Left colon (tissue), 2 donors: ENCODE measurements at regions not wholly inside any gene's neighbourhood (a gene's known extent, or its start where the extent isn't known, plus 50 kb on each side); places are given as distances from the start of the nearest gene placed in this dataset.
"Not testable (repeated sequence)": the region's sequence is repeated elsewhere in the genome, so short reads cannot be mapped to it uniquely, and the experiment has no call there.

Experiments used
- ATAC-seq: fragments of 200-7000 bp; cut with Tn5 transposase; one replicate; pipeline ENCODE4 v1.9.1; 2020; ENCODE audit warnings: mild to moderate bottlenecking, moderate library complexity
- DNase-seq, 2 donors: peaks; one replicate each; pipeline ENCODE4 v3.0.0-alpha.2; 2020
- intact Hi-C, 2 donors: fragments of 100-400 bp; cut with DNase I in 1 of 2; cut with micrococcal nuclease in 1 of 2; formaldehyde crosslinking; loops; one replicate each; pipeline versions ENCODE4 v1.11.2 to v1.14.0; 2022; cut with DNase I, micrococcal nuclease
- donor health status: DM: no; HTN: no; CAD: no.
- donor health status: DM: yes; HTN: yes; CAD: no.

DNA sequence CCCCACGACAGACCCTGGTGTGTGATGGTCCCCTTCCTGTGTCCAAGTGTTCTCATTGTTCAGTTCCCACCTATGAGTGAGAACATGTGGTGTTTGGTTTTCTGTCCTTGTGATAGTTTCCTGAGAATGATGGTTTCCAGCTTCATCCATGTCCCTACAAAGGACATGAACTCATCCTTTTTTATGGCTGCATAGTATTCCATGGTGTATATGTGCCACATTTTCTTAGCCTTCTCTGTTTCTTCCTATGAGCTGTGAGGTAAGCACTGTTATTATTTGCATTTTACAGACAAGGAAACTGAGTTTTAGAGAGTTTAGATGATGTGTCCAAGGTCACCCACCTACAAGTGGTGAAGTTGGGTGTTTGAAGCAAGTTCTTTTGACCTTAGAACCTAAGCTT is 51.1 kb upstream of the BNC1 start:
- intact Hi-C loops, DNase-seq, ATAC-seq: not testable (repeated sequence)

DNA sequence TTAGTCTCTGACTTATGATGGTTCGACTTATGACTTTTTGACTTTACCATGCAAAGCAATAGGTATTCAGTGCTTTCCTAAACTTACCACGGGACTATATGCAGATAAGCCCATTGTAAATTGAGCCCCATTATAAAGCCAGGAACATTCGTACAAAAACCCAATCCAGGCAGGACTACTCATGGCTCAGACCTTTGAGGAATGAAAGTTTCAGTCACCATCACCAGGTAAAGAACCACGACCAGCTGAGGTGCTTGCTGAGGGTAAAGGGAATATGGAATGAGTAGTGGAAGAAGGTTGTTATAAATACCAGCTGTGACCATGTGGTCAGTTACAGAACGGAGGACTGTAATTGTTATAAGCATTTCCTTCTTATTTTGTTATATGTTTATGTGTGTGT is 54.9 kb upstream of the BNC1 start:
- intact Hi-C loops: no loop called here
- ATAC-seq: no peak

DNA sequence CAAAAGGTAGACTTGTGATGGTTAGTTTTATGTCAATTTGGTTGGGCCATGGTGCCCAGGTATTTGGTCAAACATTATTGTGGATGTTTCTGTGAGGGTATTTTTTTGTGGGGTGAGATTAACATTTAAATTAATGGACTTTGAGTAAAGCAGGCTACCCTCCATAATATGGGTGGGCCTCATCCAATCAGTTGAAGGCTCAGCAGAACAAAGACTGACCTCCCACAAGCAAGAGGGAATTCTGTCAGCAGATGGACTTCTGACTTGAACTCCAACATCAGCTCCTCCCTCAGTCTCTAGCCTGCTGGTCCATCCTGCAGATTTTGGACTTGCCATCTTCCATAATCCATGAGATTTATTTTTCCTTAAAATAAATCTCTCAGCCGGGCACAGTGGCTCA is 55.6 kb upstream of the BNC1 start:
- intact Hi-C loops: no loop called here
- DNase-seq (no peak), ATAC-seq (no peak)

More for the DNA sequence above, 54.9 kb upstream of the BNC1 start:
- DNase-seq: no peak

DNA sequence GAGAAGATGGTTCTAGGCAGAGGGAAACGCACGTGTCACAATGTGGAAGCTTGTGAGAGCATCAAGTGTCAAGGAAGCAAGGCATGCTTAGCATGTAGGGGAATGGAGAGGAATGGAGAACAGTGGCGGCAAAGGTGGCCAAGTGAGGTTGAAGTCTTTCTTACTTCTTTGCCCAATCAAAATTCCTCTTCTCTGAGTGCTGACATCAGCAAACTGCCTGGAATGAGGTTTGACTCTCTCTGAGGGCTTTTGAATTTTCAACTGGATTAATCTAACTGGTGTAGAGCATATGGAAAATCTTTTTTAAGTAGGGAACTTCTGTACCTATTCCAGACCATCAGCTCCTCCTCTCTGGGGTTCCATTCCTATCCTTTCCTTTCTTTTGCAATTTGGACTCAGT is 61.9 kb upstream of the BNC1 start:
- intact Hi-C loops: no loop called here
- DNase-seq (no peak), ATAC-seq (no peak)

DNA sequence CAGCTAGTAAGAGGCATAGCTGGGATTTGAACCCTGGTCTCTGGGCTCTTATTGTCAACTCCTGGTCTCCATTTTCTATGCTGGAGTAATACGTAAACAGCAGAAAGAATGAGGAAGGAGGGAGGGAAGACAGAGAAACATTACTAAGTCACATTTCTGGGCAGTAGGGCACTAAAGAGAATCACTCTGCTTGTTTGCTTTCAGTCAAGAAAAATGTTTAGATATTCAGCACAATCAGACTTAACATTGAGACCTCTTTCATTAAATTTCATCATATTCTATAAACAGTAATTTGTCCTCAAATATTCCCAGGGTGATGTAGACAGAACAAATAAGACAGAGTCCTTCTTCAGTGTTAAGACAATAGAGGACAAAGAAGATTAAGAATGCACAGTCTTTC is 67.7 kb upstream of the BNC1 start:
- DNase-seq: no peak
- intact Hi-C loops: no loop called here
- ATAC-seq: no peak

DNA sequence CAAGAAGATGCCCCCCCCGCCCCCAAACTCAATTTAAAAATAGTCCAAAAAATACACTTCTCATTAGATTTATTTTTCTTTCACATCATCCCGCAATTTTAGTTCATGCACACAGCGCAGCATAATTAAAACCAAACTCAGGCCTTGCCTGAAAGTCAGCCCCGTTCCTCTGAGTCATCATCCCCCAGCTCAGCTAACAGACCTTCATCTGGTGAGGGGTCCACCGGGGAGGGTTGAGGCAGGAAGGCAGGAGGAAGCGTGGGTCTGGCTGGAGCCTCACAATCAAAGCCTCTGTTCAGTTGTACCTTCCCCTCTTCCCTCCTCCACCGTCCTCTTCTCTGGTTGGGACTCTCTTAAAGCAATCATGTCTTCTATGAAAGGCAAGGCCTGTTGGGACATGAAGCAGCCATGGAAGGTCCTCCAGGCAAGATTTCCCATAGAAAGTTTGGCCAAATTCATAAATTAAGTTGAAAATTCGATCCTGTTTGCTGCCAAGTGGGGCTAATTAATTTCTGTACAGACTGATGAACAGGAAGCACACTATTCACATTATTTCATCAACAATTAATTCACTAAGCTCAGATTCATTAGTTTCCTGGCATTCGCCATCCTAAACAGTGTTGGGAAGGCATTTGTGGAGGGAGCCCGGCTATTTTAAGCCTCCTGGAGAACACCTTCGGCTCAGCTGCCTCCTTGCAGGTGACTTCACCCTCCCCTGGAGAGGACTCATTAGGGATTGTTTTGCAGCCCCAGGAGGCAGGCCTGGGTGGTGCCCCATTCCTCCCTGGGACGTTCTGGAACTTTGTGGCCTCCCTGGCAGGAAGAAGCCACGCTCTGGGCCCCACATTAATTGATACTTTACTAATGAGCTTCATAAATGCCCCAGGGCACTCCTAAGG is 72.3 kb upstream of the BNC1 start:
- intact Hi-C loops: no loop called here
- no peak for DNase-seq
- ATAC-seq: no peak

DNA sequence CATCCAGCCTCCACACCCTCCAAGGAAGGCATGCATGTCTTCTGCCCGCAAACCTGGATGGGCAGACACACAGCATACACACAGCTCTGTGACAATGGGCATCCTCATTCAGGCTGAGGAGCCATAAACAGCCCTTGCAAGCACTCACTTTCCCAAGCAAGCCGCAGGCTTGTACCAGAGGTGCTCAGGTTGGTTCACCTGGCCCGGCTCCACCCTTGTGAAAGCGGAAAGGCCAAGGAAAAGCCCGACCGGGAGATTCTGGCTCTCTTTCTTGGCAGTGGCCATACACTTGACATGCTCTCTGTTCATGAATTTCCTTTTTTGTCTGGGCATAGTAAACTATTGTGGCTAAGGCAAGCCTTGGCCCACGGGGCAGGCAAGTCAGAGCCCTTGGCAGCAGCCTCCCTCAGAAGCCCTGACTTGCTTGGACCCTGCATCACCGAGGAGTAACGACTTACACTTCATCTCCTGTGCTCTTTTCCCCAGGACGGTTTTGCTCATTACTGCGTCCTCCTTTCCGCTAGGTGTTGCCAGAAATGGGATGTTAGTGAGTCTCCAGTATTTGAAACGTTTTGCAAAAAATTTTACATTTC is 74.6 kb upstream of the BNC1 start:
- DNase-seq: no peak
- ATAC-seq: no peak
- intact Hi-C loops: no loop called here

DNA sequence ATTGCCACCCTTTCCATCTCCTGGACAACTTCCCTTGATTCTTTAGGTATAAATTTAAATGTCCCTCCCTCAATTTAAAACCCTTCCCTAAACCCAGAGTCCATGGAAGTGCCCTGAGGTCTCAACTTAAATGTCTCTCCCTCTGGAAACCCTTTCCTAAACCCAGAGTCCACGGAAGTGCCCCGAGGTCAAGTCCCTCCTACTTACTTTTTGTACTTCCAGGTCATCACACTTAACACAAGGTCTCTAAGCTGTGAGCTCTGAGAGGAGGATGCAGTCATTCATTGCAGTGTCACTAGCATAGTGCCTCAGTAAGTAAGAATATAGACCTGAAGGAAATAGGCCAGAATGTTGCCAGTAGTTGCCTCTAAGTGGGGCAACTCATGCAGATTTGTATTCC is 78.2 kb upstream of the BNC1 start:
- DNase-seq (no peak), ATAC-seq (no peak)
- intact Hi-C loops: no loop called here

DNA sequence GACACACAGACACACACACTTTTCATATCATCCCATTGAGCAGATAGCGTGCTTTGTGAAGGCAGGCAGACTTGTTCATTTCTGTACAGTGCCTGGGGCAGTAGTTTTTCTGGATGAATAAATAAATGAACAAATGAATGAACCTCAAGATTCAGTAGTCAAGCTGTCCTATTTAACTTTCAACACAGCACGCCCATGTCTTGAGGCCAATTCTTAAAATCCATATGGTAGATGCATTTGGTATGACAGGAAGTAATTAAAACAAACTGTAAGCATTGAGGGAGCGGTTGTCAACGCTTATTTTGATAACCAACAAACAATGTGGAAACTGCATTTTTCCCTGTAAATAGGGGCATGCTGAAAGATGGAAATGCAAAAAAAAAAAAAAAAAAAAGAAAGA is 80.0 kb upstream of the BNC1 start:
- DNase-seq (no peak), ATAC-seq (no peak)
- intact Hi-C loops: no loop called here

DNA sequence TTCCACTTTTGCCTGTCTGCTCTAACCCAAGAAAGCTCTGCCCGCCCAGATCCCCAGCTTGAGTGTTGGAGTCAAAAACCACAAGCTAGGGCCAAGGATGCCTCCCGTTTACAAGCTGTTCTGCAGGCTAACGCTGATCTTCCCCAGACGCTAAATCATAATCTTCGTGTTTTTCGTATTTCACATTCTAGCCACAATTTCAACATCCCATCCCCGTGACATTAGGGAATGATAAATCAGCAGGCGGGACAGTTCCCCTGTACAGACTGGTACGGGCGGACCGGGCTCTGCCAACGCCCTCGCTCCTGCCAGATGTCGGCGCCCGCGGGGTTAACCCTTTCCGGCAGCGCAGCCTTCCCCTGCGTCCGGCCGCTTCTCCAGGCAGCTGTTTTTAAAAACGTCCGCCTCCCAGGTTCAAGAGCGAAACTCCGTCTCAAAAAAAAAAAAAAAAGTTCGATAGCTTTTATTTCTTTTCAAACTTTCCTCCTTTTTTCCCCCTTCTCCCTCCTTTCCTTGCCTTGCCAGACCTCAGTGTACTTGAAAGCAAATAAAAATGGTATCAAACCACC is 81.0 kb upstream of the BNC1 start:
- intact Hi-C loops: no loop called here
- no peak for DNase-seq

DNA sequence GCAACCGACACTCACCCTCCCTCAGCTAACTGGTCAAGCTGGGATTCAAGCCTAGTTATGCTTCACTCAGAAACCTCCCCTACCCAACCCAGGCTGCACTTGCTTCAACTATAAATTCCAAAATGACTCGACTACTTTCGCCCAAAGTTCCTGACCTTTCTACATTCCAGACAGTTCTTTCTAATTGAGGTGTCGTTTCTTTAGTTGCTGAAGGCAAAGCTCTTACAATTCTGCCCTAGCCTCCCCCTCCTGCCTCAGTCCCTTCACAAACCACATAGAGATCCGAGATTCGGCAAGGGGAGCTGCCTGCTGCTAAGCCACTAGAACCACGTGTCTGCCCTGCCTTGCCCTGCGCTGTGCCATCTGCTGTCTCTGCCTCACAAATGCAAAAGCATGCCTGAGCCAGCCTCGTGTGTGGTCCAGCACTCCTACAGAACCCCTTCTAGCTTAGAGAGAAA is 74.7 kb upstream of the SH3GL3 start:
- DNase-seq: no peak
- ATAC-seq: no peak
- intact Hi-C loops: no loop called here

More for the DNA sequence above, 81.0 kb upstream of the BNC1 start:
- ATAC-seq: no peak

DNA sequence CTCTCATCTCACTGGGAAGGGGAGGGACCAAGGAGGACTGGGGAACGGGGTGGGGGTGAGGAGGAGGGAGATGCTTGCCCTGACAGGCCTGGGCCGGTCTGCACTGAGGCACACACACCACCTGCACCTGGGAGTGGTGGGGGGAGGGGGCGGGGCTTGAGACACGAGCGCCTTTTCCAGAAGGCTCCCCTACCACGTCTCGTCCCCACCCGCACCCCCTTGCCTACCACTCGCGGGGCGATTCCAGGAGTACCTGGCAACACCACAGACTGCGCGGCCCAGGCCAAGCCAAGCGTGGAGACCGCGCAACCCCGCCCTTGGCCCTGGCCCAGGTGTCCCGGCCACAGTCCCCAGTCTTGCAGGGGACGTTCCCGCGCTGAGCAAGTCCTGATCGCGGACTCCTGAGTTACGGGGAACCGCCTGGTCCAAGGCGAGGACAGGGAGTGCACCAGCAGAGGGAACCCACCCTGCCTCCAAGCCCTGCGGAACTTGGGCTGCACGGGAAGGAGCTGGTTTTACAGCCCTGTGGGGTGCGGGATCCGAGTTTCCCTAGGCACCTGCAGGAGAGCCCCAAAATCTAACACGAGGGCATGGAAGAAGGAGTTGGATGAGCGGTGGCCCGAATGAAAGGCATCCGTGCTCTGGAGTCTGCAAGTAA is 68.1 kb upstream of the SH3GL3 start:
- ATAC-seq (no peak), DNase-seq (no peak)
- intact Hi-C loops: no loop called here

DNA sequence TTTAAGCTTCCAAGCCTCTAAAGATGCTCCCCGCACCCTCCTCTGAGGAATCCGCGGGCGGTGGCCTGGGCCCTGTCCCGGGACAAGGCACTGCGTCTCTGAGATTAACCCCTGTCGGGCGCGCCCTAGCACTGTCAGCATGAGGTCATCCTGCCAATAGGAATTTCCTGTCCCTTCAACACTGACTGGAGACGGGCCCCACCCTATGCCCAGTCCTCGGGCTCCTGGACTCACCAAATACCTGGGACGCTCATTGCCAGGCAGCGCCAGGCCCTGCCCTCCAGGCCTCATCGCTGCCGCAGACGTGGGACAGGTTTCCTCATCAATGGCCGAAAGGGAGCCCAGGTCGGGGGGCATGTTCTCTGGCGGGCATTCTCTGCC is 67.6 kb upstream of the SH3GL3 start:
- ATAC-seq: no peak
- intact Hi-C loops: no loop called here
- no peak for DNase-seq

DNA sequence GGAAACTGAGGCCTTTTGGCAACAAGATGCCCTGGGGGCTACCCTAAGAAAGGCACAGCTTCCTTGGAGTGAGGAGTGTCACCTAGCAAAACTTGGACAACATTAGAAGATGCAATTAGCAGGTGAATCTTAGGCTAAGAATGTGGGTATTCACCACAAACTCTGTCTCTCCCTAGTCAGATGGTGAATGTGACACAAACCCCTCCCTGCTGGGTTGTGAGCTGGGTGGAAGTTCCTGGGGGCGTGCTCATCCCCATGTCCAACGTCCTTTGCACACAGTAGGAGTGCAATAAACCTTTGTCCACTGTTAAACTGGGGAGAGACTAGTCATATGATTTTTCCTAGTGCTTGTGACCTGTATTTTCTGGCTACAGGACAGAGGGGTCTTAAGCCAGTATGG is 67.1 kb upstream of the SH3GL3 start:
- intact Hi-C loops: no loop called here
- DNase-seq: no peak
- ATAC-seq: no peak

DNA sequence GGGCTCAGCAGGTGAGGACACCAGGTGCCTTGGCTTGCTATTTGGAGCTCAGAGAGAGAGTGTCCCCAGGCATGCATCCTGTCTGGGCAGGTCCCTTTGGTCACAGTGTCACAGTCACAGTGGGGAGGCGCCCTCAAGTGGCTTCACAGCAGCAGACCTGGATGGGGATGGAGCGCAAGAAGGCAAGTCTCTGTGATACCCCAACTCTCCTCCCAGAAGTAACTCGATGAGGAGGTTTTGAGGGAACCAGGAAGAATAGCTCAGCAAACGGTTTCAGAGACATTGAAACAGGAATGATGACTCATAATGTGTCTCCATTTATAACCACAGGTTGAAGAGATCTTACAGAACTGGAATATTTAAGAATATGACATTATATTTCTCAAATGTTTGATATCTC is 66.5 kb upstream of the SH3GL3 start:
- intact Hi-C loops: no loop called here
- no peak for ATAC-seq
- peak in 1 of 2 donors; percentile 13 for DNase-seq

DNA sequence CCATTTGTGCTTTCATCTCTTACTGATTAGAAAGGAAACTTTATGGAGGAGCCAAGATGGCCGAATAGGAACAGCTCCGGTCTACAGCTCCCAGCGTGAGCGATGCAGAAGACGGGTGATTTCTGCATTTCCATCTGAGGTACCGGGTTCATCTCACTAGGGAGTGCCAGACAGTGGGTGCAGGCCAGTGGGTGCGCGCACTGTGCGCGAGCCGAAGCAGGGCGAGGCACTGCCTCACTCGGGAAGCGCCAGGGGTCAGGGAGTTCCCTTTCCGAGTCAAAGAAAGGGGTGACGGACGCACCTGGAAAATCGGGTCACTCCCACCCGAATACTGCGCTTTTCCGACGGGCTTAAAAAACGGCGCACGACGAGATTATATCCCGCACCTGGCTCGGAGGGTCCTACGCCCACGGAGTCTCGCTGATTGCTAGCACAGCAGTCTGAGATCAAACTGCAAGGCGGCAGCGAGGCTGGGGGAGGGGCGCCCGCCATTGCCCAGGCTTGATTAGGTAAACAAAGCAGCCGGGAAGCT is 63.5 kb upstream of the SH3GL3 start:
- DNase-seq, ATAC-seq: not testable (repeated sequence)

DNA sequence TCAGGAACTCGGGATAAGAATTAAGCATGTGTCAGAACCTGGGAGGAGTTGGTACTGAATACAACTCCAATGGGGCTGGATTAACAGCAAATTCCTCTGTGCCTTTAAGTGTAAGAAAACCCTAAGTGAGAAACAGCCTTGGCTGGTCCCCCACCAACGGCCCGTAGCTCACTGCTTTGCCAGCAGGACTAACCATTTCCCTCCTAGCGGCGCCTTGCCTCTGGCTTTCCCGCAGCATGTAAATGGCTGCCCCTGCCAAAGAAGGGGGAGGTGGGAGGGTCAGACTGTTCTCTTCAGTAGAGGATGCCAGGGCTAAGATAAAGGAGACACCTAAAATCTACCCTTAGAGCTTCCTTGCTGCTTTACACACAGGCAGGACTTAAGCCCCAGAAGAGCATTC is 51.0 kb upstream of the SH3GL3 start:
- no peak for DNase-seq

More for the DNA sequence above, 63.5 kb upstream of the SH3GL3 start:
- intact Hi-C loops: not testable (repeated sequence)

More for the DNA sequence above, 51.0 kb upstream of the SH3GL3 start:
- no peak for ATAC-seq
- intact Hi-C loops: no loop called here
